ENCODE measurements at regions not wholly inside any gene's neighbourhood (a gene's known extent, or its start where the extent isn't known, plus 50 kb on each side); places are given as distances from the start of the nearest gene placed in this dataset.

DNA sequence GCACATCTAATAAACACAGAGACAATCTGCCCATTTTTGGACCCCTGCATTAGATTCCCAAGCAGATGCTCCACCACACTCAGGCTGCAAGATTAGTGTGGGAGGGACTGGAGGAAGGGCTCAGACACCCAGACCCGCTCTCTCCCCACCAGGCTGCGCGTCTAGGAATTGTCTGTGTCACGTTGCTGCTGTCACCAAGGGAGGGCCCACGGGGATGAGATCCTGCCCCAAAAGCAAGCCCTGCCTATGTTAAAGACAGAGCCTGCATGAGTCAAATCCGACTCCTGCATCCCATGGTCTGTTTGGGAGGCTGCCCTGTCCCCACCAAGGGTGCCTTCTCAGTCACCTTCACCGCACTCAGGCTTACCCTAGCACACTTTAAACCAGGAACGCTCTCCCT lies 114.4 kb upstream of the ZNF507 start:
- TF ChIP-seq PATZ1 (CRISPR knock-in tag; IDR thresholded peaks at IDR 0.05; ENCODE audit: borderline replicate concordance), result no peak
- TF ChIP-seq TCF4 (CRISPR knock-in tag; IDR thresholded peaks at IDR 0.05; ENCODE audit: borderline replicate concordance), result no peak
- TF ChIP-seq OSR1 (CRISPR knock-in tag; IDR thresholded peaks at IDR 0.05), result no peak
- TF ChIP-seq ZNF8 (CRISPR knock-in tag; IDR thresholded peaks at IDR 0.05), result no peak
- TF ChIP-seq ZNF70 (CRISPR knock-in tag; IDR thresholded peaks at IDR 0.05), result no peak
- TF ChIP-seq CSRNP3 (CRISPR knock-in tag; IDR thresholded peaks at IDR 0.05), result no peak
- TF ChIP-seq CSDC2 (CRISPR knock-in tag; IDR thresholded peaks at IDR 0.05), result no peak
- TF ChIP-seq ESRRG (CRISPR knock-in tag; IDR thresholded peaks at IDR 0.05), result no peak
- no peak for TF ChIP-seq POU6F1 (CRISPR knock-in tag; IDR thresholded peaks at IDR 0.05; ENCODE audit: borderline replicate concordance, low read depth)
- TF ChIP-seq ISL1 (CRISPR knock-in tag; IDR thresholded peaks at IDR 0.05), result no peak
- no peak for TF ChIP-seq TOX (CRISPR knock-in tag; IDR thresholded peaks at IDR 0.05; ENCODE audit: borderline replicate concordance)
- no peak for TF ChIP-seq ZFP30 (CRISPR knock-in tag; IDR thresholded peaks at IDR 0.05)
- no peak for TF ChIP-seq BACH2 (CRISPR knock-in tag; IDR thresholded peaks at IDR 0.05; ENCODE audit: borderline replicate concordance)
- no peak for TF ChIP-seq ZNF565 (CRISPR knock-in tag; conservative IDR thresholded peaks at IDR 0.05; ENCODE audit: low read depth)
- TF ChIP-seq SNAI2 (CRISPR knock-in tag; IDR thresholded peaks at IDR 0.05), result no peak
- TF ChIP-seq ZFP3 (CRISPR knock-in tag; IDR thresholded peaks at IDR 0.05), result no peak
- no peak for TF ChIP-seq RARB (CRISPR knock-in tag; IDR thresholded peaks at IDR 0.05)
- TF ChIP-seq ARNTL (CRISPR knock-in tag; IDR thresholded peaks at IDR 0.05; ENCODE audit: borderline replicate concordance, low read depth), result no peak
- ATAC-seq, result no peak

- no peak for ATAC-seq
- TF ChIP-seq TOX (CRISPR knock-in tag; IDR thresholded peaks at IDR 0.05; ENCODE audit: borderline replicate concordance) (no peak), RARB (CRISPR knock-in tag; IDR thresholded peaks at IDR 0.05) (no peak), PATZ1 (CRISPR knock-in tag; IDR thresholded peaks at IDR 0.05; ENCODE audit: borderline replicate concordance) (no peak), SNAI2 (CRISPR knock-in tag; IDR thresholded peaks at IDR 0.05) (no peak), ZFP30 (CRISPR knock-in tag; IDR thresholded peaks at IDR 0.05) (no peak), ZNF565 (CRISPR knock-in tag; conservative IDR thresholded peaks at IDR 0.05; ENCODE audit: low read depth) (no peak), GLIS3 (CRISPR knock-in tag; IDR thresholded peaks at IDR 0.05) (no peak), BACH2 (CRISPR knock-in tag; IDR thresholded peaks at IDR 0.05; ENCODE audit: borderline replicate concordance) (no peak), ESRRG (CRISPR knock-in tag; IDR thresholded peaks at IDR 0.05) (no peak), ZC3H10 (CRISPR knock-in tag; IDR thresholded peaks at IDR 0.05) (no peak), CSDC2 (CRISPR knock-in tag; IDR thresholded peaks at IDR 0.05) (no peak), PPARA (CRISPR knock-in tag; IDR thresholded peaks at IDR 0.05; ENCODE audit: borderline replicate concordance) (no peak), ARNTL (CRISPR knock-in tag; IDR thresholded peaks at IDR 0.05; ENCODE audit: borderline replicate concordance, low read depth) (no peak)
- TF ChIP-seq, protein P1, sequence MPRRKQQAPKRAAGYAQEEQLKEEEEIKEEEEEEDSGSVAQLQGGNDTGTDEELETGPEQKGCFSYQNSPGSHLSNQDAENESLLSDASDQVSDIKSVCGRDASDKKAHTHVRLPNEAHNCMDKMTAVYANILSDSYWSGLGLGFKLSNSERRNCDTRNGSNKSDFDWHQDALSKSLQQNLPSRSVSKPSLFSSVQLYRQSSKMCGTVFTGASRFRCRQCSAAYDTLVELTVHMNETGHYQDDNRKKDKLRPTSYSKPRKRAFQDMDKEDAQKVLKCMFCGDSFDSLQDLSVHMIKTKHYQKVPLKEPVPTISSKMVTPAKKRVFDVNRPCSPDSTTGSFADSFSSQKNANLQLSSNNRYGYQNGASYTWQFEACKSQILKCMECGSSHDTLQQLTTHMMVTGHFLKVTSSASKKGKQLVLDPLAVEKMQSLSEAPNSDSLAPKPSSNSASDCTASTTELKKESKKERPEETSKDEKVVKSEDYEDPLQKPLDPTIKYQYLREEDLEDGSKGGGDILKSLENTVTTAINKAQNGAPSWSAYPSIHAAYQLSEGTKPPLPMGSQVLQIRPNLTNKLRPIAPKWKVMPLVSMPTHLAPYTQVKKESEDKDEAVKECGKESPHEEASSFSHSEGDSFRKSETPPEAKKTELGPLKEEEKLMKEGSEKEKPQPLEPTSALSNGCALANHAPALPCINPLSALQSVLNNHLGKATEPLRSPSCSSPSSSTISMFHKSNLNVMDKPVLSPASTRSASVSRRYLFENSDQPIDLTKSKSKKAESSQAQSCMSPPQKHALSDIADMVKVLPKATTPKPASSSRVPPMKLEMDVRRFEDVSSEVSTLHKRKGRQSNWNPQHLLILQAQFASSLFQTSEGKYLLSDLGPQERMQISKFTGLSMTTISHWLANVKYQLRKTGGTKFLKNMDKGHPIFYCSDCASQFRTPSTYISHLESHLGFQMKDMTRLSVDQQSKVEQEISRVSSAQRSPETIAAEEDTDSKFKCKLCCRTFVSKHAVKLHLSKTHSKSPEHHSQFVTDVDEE (CRISPR knock-in tag; IDR thresholded peaks at IDR 0.05), result no peak
- TF ChIP-seq, protein P2, sequence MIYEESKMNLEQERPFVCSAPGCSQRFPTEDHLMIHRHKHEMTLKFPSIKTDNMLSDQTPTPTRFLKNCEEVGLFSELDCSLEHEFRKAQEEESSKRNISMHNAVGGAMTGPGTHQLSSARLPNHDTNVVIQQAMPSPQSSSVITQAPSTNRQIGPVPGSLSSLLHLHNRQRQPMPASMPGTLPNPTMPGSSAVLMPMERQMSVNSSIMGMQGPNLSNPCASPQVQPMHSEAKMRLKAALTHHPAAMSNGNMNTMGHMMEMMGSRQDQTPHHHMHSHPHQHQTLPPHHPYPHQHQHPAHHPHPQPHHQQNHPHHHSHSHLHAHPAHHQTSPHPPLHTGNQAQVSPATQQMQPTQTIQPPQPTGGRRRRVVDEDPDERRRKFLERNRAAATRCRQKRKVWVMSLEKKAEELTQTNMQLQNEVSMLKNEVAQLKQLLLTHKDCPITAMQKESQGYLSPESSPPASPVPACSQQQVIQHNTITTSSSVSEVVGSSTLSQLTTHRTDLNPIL (CRISPR knock-in tag; IDR thresholded peaks at IDR 0.05; ENCODE audit: low read depth), result no peak
These were observed 113.7 kb upstream of the ZNF507 start for GRCh38 chr19:32231691-32232090.
